GM21786 (cell line): ENCODE measurements at regions not wholly inside any gene's neighbourhood (a gene's known extent, or its start where the extent isn't known, plus 50 kb on each side); places are given as distances from the start of the nearest gene placed in this dataset.

ENCODE experiments used
- ATAC-seq: cut with Tn5 transposase; IDR thresholded peaks from one replicate; pipeline ENCODE4 v1.9.1; 2021; ENCODE audit not compliant: unreplicated experiment

- no peak for ATAC-seq
These were observed 71.1 kb upstream of the FGGY start for GRCh38 chr1:59225594-59226316.

- no peak for ATAC-seq
These were observed 67.8 kb upstream of the FGGY start for GRCh38 chr1:59229138-59229537.

GRCh38 chr1:59230622-59231021 lies 66.3 kb upstream of the FGGY start:
- ATAC-seq = no peak

- ATAC-seq = no peak
These were observed 64.7 kb upstream of the FGGY start for GRCh38 chr1:59232216-59232615.

- no peak for ATAC-seq
These were observed 63.5 kb upstream of the FGGY start for GRCh38 chr1:59233444-59233843.

GRCh38 chr1:59236721-59237545 lies 60.0 kb upstream of the FGGY start:
- ATAC-seq = no peak

- ATAC-seq = no peak
These were observed 59.0 kb upstream of the FGGY start for GRCh38 chr1:59237900-59238299.

GRCh38 chr1:59238333-59238934 lies 58.5 kb upstream of the FGGY start:
- no peak for ATAC-seq

- ATAC-seq = no peak
These were observed 57.9 kb upstream of the FGGY start for GRCh38 chr1:59238993-59239392.

- ATAC-seq = no peak
These were observed 55.0 kb upstream of the FGGY start for GRCh38 chr1:59241909-59242308.

GRCh38 chr1:59242370-59242769 lies 54.5 kb upstream of the FGGY start:
- no peak for ATAC-seq

GRCh38 chr1:59243550-59243949 lies 53.3 kb upstream of the FGGY start:
- no peak for ATAC-seq

GRCh38 chr1:59243978-59244377 lies 52.9 kb upstream of the FGGY start:
- ATAC-seq = no peak

- ATAC-seq = no peak
These were observed 52.0 kb upstream of the FGGY start for GRCh38 chr1:59244891-59245290.
